Fibroblast of lung (primary cell): ENCODE measurements at regions not wholly inside any gene's neighbourhood (a gene's known extent, or its start where the extent isn't known, plus 50 kb on each side); places are given as distances from the start of the nearest gene placed in this dataset.

ENCODE experiments used
- DNase-seq, 2 donors: peaks; one replicate each; pipeline versions ENCODE4 v3.0.0 to v3.0.0-alpha.2; 2010; ENCODE audit warnings: low read depth in 2 of 2
- H2AFZ ChIP-seq: 2 replicates; pipeline ENCODE4 v1.5.1; 2012; ENCODE audit warnings: low read length, control low read depth, inconsistent platforms
- H3K27ac ChIP-seq: 2 replicates; pipeline ENCODE4 v1.5.1; 2011; ENCODE audit warnings: low read length, control low read depth; ENCODE audit not compliant: insufficient read depth
- H3K27me3 ChIP-seq: 2 replicates; pipeline ENCODE4 v1.5.1; 2011; ENCODE audit warnings: mild to moderate bottlenecking, low read length; ENCODE audit not compliant: control insufficient read depth, insufficient read depth
- H3K36me3 ChIP-seq: 2 replicates; pipeline ENCODE4 v1.5.1; 2011; ENCODE audit warnings: low read length; ENCODE audit not compliant: control insufficient read depth, insufficient read depth
- H3K4me1 ChIP-seq: 2 replicates; pipeline ENCODE4 v1.5.1; 2011; ENCODE audit warnings: low read length; ENCODE audit not compliant: control insufficient read depth, insufficient read depth; ENCODE audit errors: extremely low read depth
- H3K4me2 ChIP-seq: 2 replicates; pipeline ENCODE4 v1.5.1; 2011; ENCODE audit warnings: low read length, control low read depth; ENCODE audit not compliant: insufficient read depth; ENCODE audit errors: extremely low read depth
- H3K4me3 ChIP-seq, 4 experiments: fragments of 200-600 bp in 1 of 4; sonication (generic) in 1 of 4; replicated peaks in 1 of 4; 2 replicates each; pipeline ENCODE4 v1.5.1; 2011 to 2016; ENCODE audit warnings: low read length in 4 of 4, low read depth in 3 of 4, mild to moderate bottlenecking in 3 of 4, control low read depth in 2 of 4, inconsistent platforms in 1 of 4, mixed read lengths in 1 of 4; ENCODE audit not compliant: insufficient read depth in 1 of 4; ENCODE audit errors: control extremely low read depth in 1 of 4
- H3K79me2 ChIP-seq: 2 replicates; pipeline ENCODE4 v1.5.1; 2012; ENCODE audit warnings: mild to moderate bottlenecking, low read length, inconsistent platforms; ENCODE audit not compliant: control insufficient read depth, insufficient read depth
- H3K9ac ChIP-seq: 2 replicates; pipeline ENCODE4 v1.5.1; 2011; ENCODE audit warnings: mild to moderate bottlenecking, low read length, control low read depth; ENCODE audit not compliant: insufficient read depth
- H3K9me3 ChIP-seq: 2 replicates; pipeline ENCODE4 v1.5.1; 2012; ENCODE audit warnings: low read depth, low read length; ENCODE audit not compliant: control insufficient read depth, insufficient read depth
- H4K20me1 ChIP-seq: 2 replicates; pipeline ENCODE4 v1.5.1; 2011; ENCODE audit warnings: low read length; ENCODE audit not compliant: control insufficient read depth, insufficient read depth; ENCODE audit errors: extremely low read depth
- EZH2 ChIP-seq: IDR thresholded peaks from 2 replicates; pipeline ENCODE4 v1.5.1; 2012; ENCODE audit warnings: low read length, control low read depth, mild to moderate bottlenecking; ENCODE audit errors: missing control alignments
- TF ChIP-seq, protein P1 (sequence below), 2 donors: IDR thresholded peaks in 1 of 2; conservative IDR thresholded peaks in 1 of 2; 1 replicate in 1 of 2; 2 replicates in 1 of 2; pipeline ENCODE4 v1.5.1; 2011 to 2012; ENCODE audit warnings: low read length in 2 of 2, control low read depth in 1 of 2, inconsistent platforms in 1 of 2, low read depth in 1 of 2, mild to moderate bottlenecking in 1 of 2

- H3K4me1 ChIP-seq: no peaks in the 10 kb centered on the region
- no peaks in the 10 kb centered on the region for H3K9me3 ChIP-seq
- no peaks in the 10 kb centered on the region for H3K27me3 ChIP-seq
- no peak overlapping the region for H3K9ac ChIP-seq
- no peaks in the 10 kb centered on the region for H3K36me3 ChIP-seq
- no peaks in the 10 kb centered on the region for H4K20me1 ChIP-seq
- no peak overlapping the region for H3K4me2 ChIP-seq
- H2AFZ ChIP-seq: no peak overlapping the region
- no peaks in the 10 kb centered on the region for H3K79me2 ChIP-seq
- no peak overlapping the region for H3K4me3 ChIP-seq
- peak; percentile 53 to 80 for DNase-seq
- no peak overlapping the region for H3K27ac ChIP-seq
- TF ChIP-seq, protein P1, sequence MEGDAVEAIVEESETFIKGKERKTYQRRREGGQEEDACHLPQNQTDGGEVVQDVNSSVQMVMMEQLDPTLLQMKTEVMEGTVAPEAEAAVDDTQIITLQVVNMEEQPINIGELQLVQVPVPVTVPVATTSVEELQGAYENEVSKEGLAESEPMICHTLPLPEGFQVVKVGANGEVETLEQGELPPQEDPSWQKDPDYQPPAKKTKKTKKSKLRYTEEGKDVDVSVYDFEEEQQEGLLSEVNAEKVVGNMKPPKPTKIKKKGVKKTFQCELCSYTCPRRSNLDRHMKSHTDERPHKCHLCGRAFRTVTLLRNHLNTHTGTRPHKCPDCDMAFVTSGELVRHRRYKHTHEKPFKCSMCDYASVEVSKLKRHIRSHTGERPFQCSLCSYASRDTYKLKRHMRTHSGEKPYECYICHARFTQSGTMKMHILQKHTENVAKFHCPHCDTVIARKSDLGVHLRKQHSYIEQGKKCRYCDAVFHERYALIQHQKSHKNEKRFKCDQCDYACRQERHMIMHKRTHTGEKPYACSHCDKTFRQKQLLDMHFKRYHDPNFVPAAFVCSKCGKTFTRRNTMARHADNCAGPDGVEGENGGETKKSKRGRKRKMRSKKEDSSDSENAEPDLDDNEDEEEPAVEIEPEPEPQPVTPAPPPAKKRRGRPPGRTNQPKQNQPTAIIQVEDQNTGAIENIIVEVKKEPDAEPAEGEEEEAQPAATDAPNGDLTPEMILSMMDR (conservative IDR thresholded peaks at IDR 0.05 in 1 of 2, IDR thresholded peaks at IDR 0.05 in 1 of 2; ENCODE audit: low read depth in 1 of 2, low read length in 2 of 2): no peak
These were observed 73.1 kb downstream of the RESF1 start for GRCh38 chr12:32032205-32032810.

DNA sequence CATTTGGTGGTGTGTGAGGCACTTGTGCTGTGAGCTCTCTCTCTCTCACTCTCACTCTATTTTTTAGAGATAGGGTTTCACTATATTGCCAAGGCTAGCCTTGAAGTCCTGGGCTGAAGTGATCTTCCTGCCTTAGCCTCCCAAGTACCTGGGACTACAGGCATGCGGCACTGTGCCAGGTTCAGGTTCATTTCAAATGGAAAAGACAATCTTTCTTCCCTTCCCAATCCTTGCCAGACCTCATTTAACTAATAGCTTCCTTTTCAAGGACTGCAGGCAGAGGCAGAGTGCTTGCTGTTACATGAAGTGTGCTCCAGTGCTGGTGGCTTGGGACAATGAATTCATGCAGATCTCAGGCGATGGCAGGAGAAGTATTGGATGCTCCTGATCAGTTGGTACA lies 73.2 kb upstream of the BICD1 start:
- H2AFZ ChIP-seq: no peak overlapping the region
- H3K27ac ChIP-seq: no peak overlapping the region
- no peaks in the 10 kb centered on the region for H3K4me1 ChIP-seq
- H3K4me3 ChIP-seq: no peak overlapping the region
- H3K27me3 ChIP-seq: no peaks in the 10 kb centered on the region
- no peak overlapping the region for H3K9ac ChIP-seq
- no peaks in the 10 kb centered on the region for H3K36me3 ChIP-seq
- no peaks in the 10 kb centered on the region for H3K79me2 ChIP-seq
- TF ChIP-seq, protein P1 (conservative IDR thresholded peaks at IDR 0.05 in 1 of 2, IDR thresholded peaks at IDR 0.05 in 1 of 2; ENCODE audit: low read depth in 1 of 2, low read length in 2 of 2): no peak
- no peak for TF ChIP-seq EZH2
- no peaks in the 10 kb centered on the region for H4K20me1 ChIP-seq
- no peak for DNase-seq
- no peak overlapping the region for H3K4me2 ChIP-seq
- H3K9me3 ChIP-seq: no peaks in the 10 kb centered on the region

DNA sequence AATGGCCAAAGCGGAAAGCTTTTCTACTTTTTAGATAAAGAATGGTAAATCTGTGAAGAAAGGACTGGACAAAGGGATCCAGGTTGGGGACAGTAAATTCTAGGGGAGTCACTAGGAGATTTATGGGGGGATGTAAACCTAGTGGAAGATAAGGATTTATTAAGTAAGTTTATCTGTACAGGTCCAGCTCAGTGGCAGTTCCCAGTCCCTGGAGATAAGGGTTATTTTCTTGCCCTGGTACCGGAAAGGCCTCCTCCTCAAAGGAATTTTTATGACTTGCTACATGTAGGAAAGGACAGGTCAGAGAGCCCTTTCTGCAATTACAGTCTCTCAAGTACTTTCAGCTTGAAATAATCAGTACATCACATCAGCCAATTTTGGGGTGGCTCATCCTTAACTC lies 72.6 kb upstream of the BICD1 start:
- Histone ChIP-seq H4K20me1 (no peaks in the 10 kb centered on the region), H3K27me3 (no peaks in the 10 kb centered on the region), H3K9me3 (no peaks in the 10 kb centered on the region), H3K36me3 (no peaks in the 10 kb centered on the region), H3K4me3 (no peak overlapping the region), H3K79me2 (no peaks in the 10 kb centered on the region), H3K4me2 (no peak overlapping the region), H3K4me1 (no peaks in the 10 kb centered on the region), H3K9ac (no peak overlapping the region), H3K27ac (no peak overlapping the region), H2AFZ (no peak overlapping the region)
- TF ChIP-seq, protein P1 (conservative IDR thresholded peaks at IDR 0.05 in 1 of 2, IDR thresholded peaks at IDR 0.05 in 1 of 2; ENCODE audit: low read depth in 1 of 2, low read length in 2 of 2): no peak
- TF ChIP-seq EZH2: no peak
- no peak for DNase-seq
